ENCODE measurements at regions not wholly inside any gene's neighbourhood (a gene's known extent, or its start where the extent isn't known, plus 50 kb on each side); places are given as distances from the start of the nearest gene placed in this dataset.

GRCh38 chr6:80728830-80729229, 622.4 kb downstream of the BCKDHB start:
- no peaks in the 10 kb centered on the region for H3K36me3 ChIP-seq (ENCODE audit: control insufficient read depth in 2 of 2, insufficient read depth in 1 of 2, low read length in 2 of 2)
- POLR2A ChIA-PET: no interaction called here
- no peak for TF ChIP-seq ZNF610 (tag by site-specific recombination; IDR thresholded peaks at IDR 0.05; ENCODE audit: borderline replicate concordance)
- TF ChIP-seq ZNF629 (tag by site-specific recombination; IDR thresholded peaks at IDR 0.05): no peak
- no peak for TF ChIP-seq ZNF768 (tag by site-specific recombination; IDR thresholded peaks at IDR 0.05)
- TF ChIP-seq ZNF792 (tag by site-specific recombination; IDR thresholded peaks at IDR 0.05): no peak
- TF ChIP-seq ZNF585B (tag by site-specific recombination; IDR thresholded peaks at IDR 0.05): no peak
- TF ChIP-seq ZNF514 (tag by site-specific recombination; IDR thresholded peaks at IDR 0.05): no peak
- TF ChIP-seq ZBTB20 (tag by site-specific recombination; IDR thresholded peaks at IDR 0.05): no peak
- TF ChIP-seq ZNF423 (tag by site-specific recombination; IDR thresholded peaks at IDR 0.05): no peak
- TF ChIP-seq ZNF548 (tag by site-specific recombination; IDR thresholded peaks at IDR 0.05): no peak
- no peak for TF ChIP-seq ZNF704 (tag by site-specific recombination; IDR thresholded peaks at IDR 0.05)
- H3K27ac ChIP-seq (ENCODE audit: extremely low read depth, low read depth, low read length): no peak overlapping the region
- CTCF ChIA-PET: interaction anchor here (0.6 kb wide), 1 partner anchor 117 kb away, joined by 4 read pairs; no protein-coding TSS in a partner anchor
- H3K4me1 ChIP-seq (ENCODE audit: control insufficient read depth, insufficient read depth, low read length): no peaks in the 10 kb centered on the region
- H3K4me3 ChIP-seq (ENCODE audit: low read depth, low read length): no peak overlapping the region
- no peaks in the 10 kb centered on the region for H3K9me3 ChIP-seq (ENCODE audit: control insufficient read depth, insufficient read depth, low read depth, low read length)

- Histone ChIP-seq H3K36me3 (ENCODE audit: control insufficient read depth in 2 of 2, insufficient read depth in 1 of 2, low read length in 2 of 2) (no peaks in the 10 kb centered on the region), H3K27ac (ENCODE audit: extremely low read depth, low read depth, low read length) (no peak overlapping the region), H3K9me3 (ENCODE audit: control insufficient read depth, insufficient read depth, low read depth, low read length) (no peaks in the 10 kb centered on the region), H3K4me1 (ENCODE audit: control insufficient read depth, insufficient read depth, low read length) (no peaks in the 10 kb centered on the region), H3K4me3 (ENCODE audit: low read depth, low read length) (no peak overlapping the region)
- TF ChIP-seq ZNF677 (tag by site-specific recombination; IDR thresholded peaks at IDR 0.05): no peak
- no peak for TF ChIP-seq TRIM28 (IDR thresholded peaks at IDR 0.05; ENCODE audit: borderline replicate concordance, low read length)
- TF ChIP-seq ZNF629 (tag by site-specific recombination; IDR thresholded peaks at IDR 0.05): no peak
- TF ChIP-seq WT1 (tag by site-specific recombination; IDR thresholded peaks at IDR 0.05): no peak
- no peak for TF ChIP-seq ZNF621 (tag by site-specific recombination; IDR thresholded peaks at IDR 0.05)
- TF ChIP-seq ZNF311 (tag by site-specific recombination; IDR thresholded peaks at IDR 0.05; ENCODE audit: borderline replicate concordance): no peak
- TF ChIP-seq GLI4 (tag by site-specific recombination; IDR thresholded peaks at IDR 0.05): no peak
- TF ChIP-seq ZSCAN30 (tag by site-specific recombination; IDR thresholded peaks at IDR 0.05): no peak
- no peak for TF ChIP-seq ZNF24 (tag by site-specific recombination; IDR thresholded peaks at IDR 0.05)
- no peak for TF ChIP-seq ZNF747 (tag by site-specific recombination; IDR thresholded peaks at IDR 0.05)
- no peak for TF ChIP-seq ZNF473 (tag by site-specific recombination; IDR thresholded peaks at IDR 0.05)
- no peak for TF ChIP-seq ZNF174 (tag by site-specific recombination; IDR thresholded peaks at IDR 0.05)
- TF ChIP-seq ZNF585B (tag by site-specific recombination; IDR thresholded peaks at IDR 0.05): no peak
- no peak for TF ChIP-seq ZFP41 (tag by site-specific recombination; IDR thresholded peaks at IDR 0.05; ENCODE audit: borderline replicate concordance)
- no peak for TF ChIP-seq ZNF248 (tag by site-specific recombination; IDR thresholded peaks at IDR 0.05)
- ChIA-PET POLR2A (no interaction called here), CTCF (no interaction called here)
These were observed 621.8 kb downstream of the BCKDHB start for GRCh38 chr6:80728101-80728750.
